ENCODE measurements at regions not wholly inside any gene's neighbourhood (a gene's known extent, or its start where the extent isn't known, plus 50 kb on each side); places are given as distances from the start of the nearest gene placed in this dataset.
"Not testable (repeated sequence)": the region's sequence is repeated elsewhere in the genome, so short reads cannot be mapped to it uniquely, and the experiment has no call there.

- TF ChIP-seq PBX3 (IDR thresholded peaks at IDR 0.05) (no peak), FOSL2 (IDR thresholded peaks at IDR 0.05; ENCODE audit: borderline replicate concordance, low read depth) (no peak), POLR2AphosphoS5 (IDR thresholded peaks at IDR 0.05; ENCODE audit: low read depth, low read length) (no peak), TCF12 (IDR thresholded peaks at IDR 0.05) (no peak), MXI1 (IDR thresholded peaks at IDR 0.05; ENCODE audit: low read depth, low read length) (no peak), FOXM1 (IDR thresholded peaks at IDR 0.05; ENCODE audit: low read depth) (no peak)
Measured at GRCh38 chr13:70987043-70987442, 878.8 kb upstream of the KLHL1 start (continued).

- no peak for DNase-seq
- Histone ChIP-seq H3K4me1 (ENCODE audit: control insufficient read depth in 1 of 2, insufficient read depth in 2 of 2, low read depth in 1 of 2, low read length in 1 of 2) (no peaks in the 10 kb centered on the region), H3K4me2 (no peak overlapping the region), H4K20me1 (ENCODE audit: insufficient read depth) (no peaks in the 10 kb centered on the region), H3K27ac (ENCODE audit: low read depth in 2 of 2, low read length in 1 of 2) (no peak overlapping the region), H3K27me3 (ENCODE audit: insufficient read depth) (no peaks in the 10 kb centered on the region), H3K79me2 (ENCODE audit: insufficient read depth) (no peaks in the 10 kb centered on the region), H3K9ac (no peak overlapping the region), H2AFZ (ENCODE audit: low read depth) (no peak overlapping the region), H3K36me3 (replicated peaks in 1 of 2; ENCODE audit: control insufficient read depth in 1 of 2, insufficient read depth in 2 of 2, low read length in 1 of 2) (no peaks in the 10 kb centered on the region), H3F3A (replicated peaks; ENCODE audit: insufficient read depth) (no peaks in the 10 kb centered on the region), H3K4me3 (ENCODE audit: low read depth in 2 of 2, low read length in 1 of 2) (no peak overlapping the region), H3K9me2 (no peaks in the 10 kb centered on the region), H3K9me3 (no peaks in the 10 kb centered on the region)
- ChIA-PET POLR2A (no interaction called here), CTCF (interaction anchor here (0.8 to 1.1 kb wide), 3 partner anchors 24 to 64 kb away, joined by 3 read pairs; no protein-coding TSS in a partner anchor)
- TF ChIP-seq CTCF (IDR thresholded peaks at IDR 0.05) (no peak), ZBTB33 (IDR thresholded peaks at IDR 0.05; ENCODE audit: borderline replicate concordance, low read depth) (no peak), CHD2 (IDR thresholded peaks at IDR 0.05; ENCODE audit: low read length, partially characterized antibody) (no peak), NFIC (IDR thresholded peaks at IDR 0.05; ENCODE audit: borderline replicate concordance) (no peak), RFX5 (IDR thresholded peaks at IDR 0.05; ENCODE audit: low read length) (no peak), YY1 (IDR thresholded peaks at IDR 0.05; ENCODE audit: low read depth) (no peak), FOXJ3 (CRISPR knock-in tag; IDR thresholded peaks at IDR 0.05) (no peak)
- WGBS (ENCODE audit: low lambda C conversion rate): 63% methylated on average over 1 of the region's 2 CpGs
Measured at GRCh38 chr13:70985371-70985770, 877.1 kb upstream of the KLHL1 start.

- DNase-seq; H3K4me1 ChIP-seq (ENCODE audit: control insufficient read depth in 1 of 2, insufficient read depth in 2 of 2, low read depth in 1 of 2, low read length in 1 of 2); H3K27me3 ChIP-seq (ENCODE audit: insufficient read depth); H3K9ac ChIP-seq; H3K9me3 ChIP-seq; POLR2A ChIA-PET; H3F3A ChIP-seq (replicated peaks; ENCODE audit: insufficient read depth); H3K9me2 ChIP-seq; H4K20me1 ChIP-seq (ENCODE audit: insufficient read depth); CTCF ChIA-PET; H3K27ac ChIP-seq (ENCODE audit: low read depth in 2 of 2, low read length in 1 of 2); H3K36me3 ChIP-seq (replicated peaks in 1 of 2; ENCODE audit: control insufficient read depth in 1 of 2, insufficient read depth in 2 of 2, low read length in 1 of 2); H3K4me3 ChIP-seq (ENCODE audit: low read depth in 2 of 2, low read length in 1 of 2); H3K79me2 ChIP-seq (ENCODE audit: insufficient read depth); H2AFZ ChIP-seq (ENCODE audit: low read depth); H3K4me2 ChIP-seq: not testable (repeated sequence)
Measured at GRCh38 chr13:70981219-70981618, 873.0 kb upstream of the KLHL1 start.
